Glutamatergic neuron (in vitro differentiated cells): ENCODE measurements at regions not wholly inside any gene's neighbourhood (a gene's known extent, or its start where the extent isn't known, plus 50 kb on each side); places are given as distances from the start of the nearest gene placed in this dataset.

Experiments used
- DNase-seq: peaks from one replicate; pipeline ENCODE4 v3.0.0; 2022
- H3K27ac Mint-ChIP-seq: one replicate; pipeline ENCODE4 v1.8.0; 2020; ENCODE audit warnings: mild to moderate bottlenecking, mixed read lengths, inconsistent platforms; ENCODE audit not compliant: unreplicated experiment
- H3K27me3 Mint-ChIP-seq: one replicate; pipeline ENCODE4 v1.8.0; 2020; ENCODE audit warnings: mild to moderate bottlenecking, moderate library complexity, mixed read lengths, inconsistent platforms; ENCODE audit not compliant: unreplicated experiment
- H3K36me3 Mint-ChIP-seq: one replicate; pipeline ENCODE4 v1.8.0; 2020; ENCODE audit warnings: mild to moderate bottlenecking, mixed read lengths, inconsistent platforms; ENCODE audit not compliant: unreplicated experiment
- H3K4me1 Mint-ChIP-seq: one replicate; pipeline ENCODE4 v1.8.0; 2020; ENCODE audit warnings: mild to moderate bottlenecking, low read depth, mixed read lengths, inconsistent platforms; ENCODE audit not compliant: unreplicated experiment
- H3K4me3 Mint-ChIP-seq: one replicate; pipeline ENCODE4 v1.8.0; 2020; ENCODE audit warnings: mild to moderate bottlenecking, mixed read lengths, inconsistent platforms; ENCODE audit not compliant: unreplicated experiment
- H3K9me3 Mint-ChIP-seq: one replicate; pipeline ENCODE4 v1.8.0; 2020; ENCODE audit warnings: mild to moderate bottlenecking, moderate library complexity, mixed read lengths, inconsistent platforms; ENCODE audit not compliant: unreplicated experiment
- TF ChIP-seq, protein P1 (sequence below): fragments of 200-600 bp; sonication (generic); IDR thresholded peaks from one replicate; pipeline ENCODE4 v1.5.0; 2021; ENCODE audit not compliant: partially characterized antibody, unreplicated experiment

DNA sequence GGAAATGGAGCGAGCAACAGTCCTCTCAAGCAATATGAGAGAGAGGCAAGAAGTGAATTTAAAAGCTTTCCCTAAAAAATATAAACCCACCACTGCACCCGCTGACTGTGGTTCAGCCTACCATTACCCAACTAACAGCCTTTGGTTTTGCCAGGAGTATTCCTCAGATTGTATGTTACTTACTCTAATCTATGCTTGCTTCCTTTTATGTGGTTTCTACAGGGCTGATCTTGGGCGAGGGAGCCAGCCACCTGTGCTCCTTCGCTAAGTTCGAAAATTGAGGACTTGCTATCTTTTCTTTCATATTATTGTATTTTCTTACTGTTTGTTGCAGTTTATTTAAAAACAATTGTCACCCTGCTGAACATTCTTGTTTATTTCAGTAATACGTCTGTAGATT lies 101.1 kb downstream of the DDX53 start:
- Mint-ChIP-seq H3K4me3 (no peak overlapping the region), H3K9me3 (peaks cover 2% of the 10 kb centered on the region), H3K4me1 (no peaks in the 10 kb centered on the region), H3K36me3 (no peaks in the 10 kb centered on the region), H3K27me3 (peaks cover 2% of the 10 kb centered on the region), H3K27ac (no peak overlapping the region)
- TF ChIP-seq, protein P1, sequence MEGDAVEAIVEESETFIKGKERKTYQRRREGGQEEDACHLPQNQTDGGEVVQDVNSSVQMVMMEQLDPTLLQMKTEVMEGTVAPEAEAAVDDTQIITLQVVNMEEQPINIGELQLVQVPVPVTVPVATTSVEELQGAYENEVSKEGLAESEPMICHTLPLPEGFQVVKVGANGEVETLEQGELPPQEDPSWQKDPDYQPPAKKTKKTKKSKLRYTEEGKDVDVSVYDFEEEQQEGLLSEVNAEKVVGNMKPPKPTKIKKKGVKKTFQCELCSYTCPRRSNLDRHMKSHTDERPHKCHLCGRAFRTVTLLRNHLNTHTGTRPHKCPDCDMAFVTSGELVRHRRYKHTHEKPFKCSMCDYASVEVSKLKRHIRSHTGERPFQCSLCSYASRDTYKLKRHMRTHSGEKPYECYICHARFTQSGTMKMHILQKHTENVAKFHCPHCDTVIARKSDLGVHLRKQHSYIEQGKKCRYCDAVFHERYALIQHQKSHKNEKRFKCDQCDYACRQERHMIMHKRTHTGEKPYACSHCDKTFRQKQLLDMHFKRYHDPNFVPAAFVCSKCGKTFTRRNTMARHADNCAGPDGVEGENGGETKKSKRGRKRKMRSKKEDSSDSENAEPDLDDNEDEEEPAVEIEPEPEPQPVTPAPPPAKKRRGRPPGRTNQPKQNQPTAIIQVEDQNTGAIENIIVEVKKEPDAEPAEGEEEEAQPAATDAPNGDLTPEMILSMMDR = no peak
- no peak for DNase-seq

DNA sequence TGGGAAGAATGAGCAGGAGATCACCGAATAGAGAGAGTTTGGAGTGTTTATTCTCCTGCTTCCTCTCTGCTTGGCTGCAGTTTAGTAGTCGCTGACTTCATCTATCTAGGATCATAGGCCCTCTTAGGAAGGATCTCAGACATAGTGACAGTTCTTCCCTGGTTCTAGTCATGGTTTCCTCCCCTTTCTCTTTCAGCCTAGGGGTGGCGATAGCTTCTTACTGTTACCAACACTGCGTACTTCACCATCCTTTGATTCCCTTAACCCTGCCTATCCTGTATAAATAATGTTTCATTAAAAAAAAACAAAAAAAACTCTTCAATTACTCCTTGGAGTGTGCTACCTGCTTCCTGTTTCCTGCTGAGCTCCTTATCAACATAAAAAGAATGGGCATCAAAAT lies 103.8 kb downstream of the DDX53 start:
- no peaks in the 10 kb centered on the region for H3K9me3 Mint-ChIP-seq
- no peak for DNase-seq
- H3K27me3 Mint-ChIP-seq = peaks cover 2% of the 10 kb centered on the region
- no peaks in the 10 kb centered on the region for H3K4me1 Mint-ChIP-seq
- TF ChIP-seq, protein P1 = no peak
- H3K27ac Mint-ChIP-seq = no peak overlapping the region
- H3K36me3 Mint-ChIP-seq = no peaks in the 10 kb centered on the region
- no peak overlapping the region for H3K4me3 Mint-ChIP-seq

DNA sequence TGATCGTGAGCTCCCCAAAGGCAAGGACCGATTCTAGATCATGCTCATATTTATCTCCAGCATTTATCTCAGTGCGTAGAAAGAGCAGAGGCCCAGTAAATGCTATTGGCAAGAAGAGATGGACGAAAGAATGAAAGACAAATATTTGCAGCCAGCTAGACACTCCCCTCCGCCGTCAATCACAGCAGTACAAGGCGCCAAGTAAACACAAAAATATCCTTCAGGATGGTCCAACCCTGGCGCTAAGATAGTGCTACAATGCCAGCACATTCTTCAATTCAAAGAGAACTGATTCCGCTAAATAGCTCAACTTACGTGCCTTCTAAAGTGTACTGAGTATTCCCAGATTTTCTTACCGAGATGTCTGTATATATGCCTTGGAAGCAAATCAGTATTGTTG lies 114.5 kb downstream of the DDX53 start:
- H3K36me3 Mint-ChIP-seq = no peaks in the 10 kb centered on the region
- H3K27me3 Mint-ChIP-seq = no peaks in the 10 kb centered on the region
- no peaks in the 10 kb centered on the region for H3K9me3 Mint-ChIP-seq
- TF ChIP-seq, protein P1 = no peak
- H3K4me1 Mint-ChIP-seq = no peaks in the 10 kb centered on the region
- no peak for DNase-seq
- H3K27ac Mint-ChIP-seq = no peak overlapping the region
- no peak overlapping the region for H3K4me3 Mint-ChIP-seq

DNA sequence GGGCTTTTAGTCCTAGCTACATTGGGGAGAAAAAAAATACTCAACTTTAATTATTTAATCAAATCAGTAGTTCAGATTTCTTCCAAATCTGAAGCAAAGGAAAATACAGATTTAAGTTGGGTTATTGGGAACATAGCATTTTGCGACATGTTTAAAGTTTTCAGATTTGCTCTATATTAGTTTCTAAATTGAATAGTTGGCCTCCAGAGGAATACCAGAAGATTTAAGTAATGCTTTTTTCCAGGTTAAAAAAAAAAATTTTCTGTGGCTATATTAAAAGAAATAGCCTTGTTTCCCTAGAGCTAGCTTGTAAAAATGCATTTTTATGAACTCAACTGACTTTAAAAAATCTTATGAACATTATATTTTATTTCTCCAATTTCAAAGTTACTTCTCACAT lies 115.9 kb downstream of the DDX53 start:
- TF ChIP-seq, protein P1 = no peak
- no peaks in the 10 kb centered on the region for H3K27me3 Mint-ChIP-seq
- H3K4me3 Mint-ChIP-seq = no peak overlapping the region
- no peaks in the 10 kb centered on the region for H3K9me3 Mint-ChIP-seq
- H3K4me1 Mint-ChIP-seq = no peaks in the 10 kb centered on the region
- DNase-seq = no peak
- H3K36me3 Mint-ChIP-seq = no peaks in the 10 kb centered on the region
- no peak overlapping the region for H3K27ac Mint-ChIP-seq

DNA sequence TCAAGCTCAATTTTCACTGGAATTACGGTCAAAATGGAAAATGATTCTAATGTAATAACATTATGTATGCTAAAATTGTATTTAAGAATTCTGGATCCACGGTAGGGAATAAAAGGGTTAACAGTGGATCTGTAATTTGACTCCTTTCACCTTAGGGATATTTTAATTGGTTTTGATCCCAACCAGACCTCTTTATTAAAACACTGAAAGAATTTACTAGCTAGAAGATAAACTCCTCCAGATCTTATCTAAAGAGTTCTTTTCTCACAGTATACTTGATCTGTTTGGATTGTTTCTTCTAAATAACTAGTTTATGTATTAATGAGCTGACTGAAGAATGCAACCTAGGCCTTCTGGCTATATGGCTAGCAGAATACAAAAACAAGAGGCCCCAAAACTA lies 118.4 kb downstream of the DDX53 start:
- TF ChIP-seq, protein P1 = no peak
- Mint-ChIP-seq H3K4me3 (no peak overlapping the region), H3K9me3 (no peaks in the 10 kb centered on the region), H3K36me3 (no peaks in the 10 kb centered on the region), H3K27me3 (no peaks in the 10 kb centered on the region), H3K4me1 (no peaks in the 10 kb centered on the region), H3K27ac (no peak overlapping the region)
- DNase-seq = no peak
